ENCODE measurements at regions not wholly inside any gene's neighbourhood (a gene's known extent, or its start where the extent isn't known, plus 50 kb on each side); places are given as distances from the start of the nearest gene placed in this dataset.

DNA sequence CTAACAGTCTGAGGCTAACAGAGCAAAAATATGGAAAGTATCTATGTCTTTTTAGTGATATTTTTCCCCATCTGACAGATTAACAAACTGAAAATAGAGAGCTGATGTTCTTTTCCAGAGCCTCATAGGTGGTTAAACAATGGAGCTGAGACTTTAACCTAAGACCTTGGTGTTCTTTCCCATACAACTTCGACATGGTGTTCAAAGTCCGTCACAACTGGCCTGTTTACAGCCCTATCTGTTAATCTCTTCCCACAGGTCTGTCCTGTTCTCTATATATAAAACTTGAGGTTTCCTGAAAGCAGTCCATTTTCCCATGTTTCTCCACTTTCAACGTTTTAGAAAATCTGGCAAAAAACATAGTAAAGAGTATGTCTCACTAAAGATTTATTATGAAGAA lies 395.7 kb downstream of the BRINP2 start:
- intact Hi-C loops (cut with DNase I), result no loop called here
- ATAC-seq (no peak), DNase-seq (ENCODE audit: missing footprints) (no peak)

DNA sequence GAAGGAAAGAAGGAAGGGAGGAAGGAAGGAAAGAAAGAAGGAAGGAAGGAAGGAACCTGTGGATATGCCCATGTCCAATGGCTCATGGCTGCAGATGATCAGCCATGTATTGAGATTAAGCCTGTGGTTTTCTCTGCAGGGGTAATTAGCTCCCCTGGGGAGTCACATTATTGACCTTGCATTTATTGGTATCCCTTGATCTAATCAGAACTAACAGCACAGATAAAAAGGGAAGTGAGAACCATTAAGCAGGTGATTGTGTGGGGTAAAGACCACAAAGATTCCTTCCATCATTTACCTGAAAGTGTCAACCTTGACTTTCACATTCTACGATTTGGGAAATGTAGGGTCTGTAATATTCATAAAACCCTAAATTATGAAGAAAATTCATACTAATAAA lies 390.7 kb downstream of the BRINP2 start:
- DNase-seq (ENCODE audit: missing footprints), result no peak
- ATAC-seq, result no peak
- intact Hi-C loops (cut with DNase I), result no loop called here

DNA sequence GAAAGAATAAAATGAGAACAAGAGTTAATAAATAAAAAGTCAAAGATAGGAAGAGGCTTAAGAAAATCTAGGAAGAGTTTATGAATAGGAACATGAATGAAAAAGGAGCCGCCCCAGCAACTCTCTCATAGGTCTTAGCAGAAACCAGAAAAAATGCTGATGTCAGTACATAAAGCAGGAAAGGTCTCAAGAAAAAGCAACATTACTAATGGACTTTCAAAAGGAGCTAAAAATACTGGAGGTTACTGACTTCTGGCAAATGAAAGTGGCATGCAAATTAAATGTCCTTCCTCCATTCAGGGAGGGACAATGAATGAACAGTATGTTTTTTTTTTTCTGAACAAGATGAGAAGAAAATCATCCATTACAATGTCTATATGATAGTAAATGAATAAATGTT lies 387.6 kb downstream of the BRINP2 start:
- ATAC-seq (no peak), DNase-seq (ENCODE audit: missing footprints) (no peak)
- intact Hi-C loops (cut with DNase I), result no loop called here

DNA sequence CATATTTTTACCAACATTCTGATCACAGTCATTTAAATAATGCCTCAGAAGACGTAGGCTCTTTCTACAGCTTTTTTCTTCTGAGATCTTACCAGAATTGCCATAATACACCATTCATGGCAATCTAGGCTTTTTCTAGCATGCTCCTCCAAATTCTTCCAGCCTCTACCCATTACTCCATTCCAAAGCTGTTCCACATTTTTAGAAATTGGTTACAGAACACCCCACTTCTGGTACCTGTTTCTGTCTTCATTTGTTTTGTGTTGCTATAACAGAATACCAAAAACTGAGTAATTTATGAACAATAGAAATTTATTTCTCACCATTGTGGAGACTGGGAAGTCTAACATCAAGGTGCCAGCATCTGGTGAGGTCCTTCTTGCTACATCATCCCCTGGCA lies 385.4 kb downstream of the BRINP2 start:
- ATAC-seq (no peak), DNase-seq (ENCODE audit: missing footprints) (no peak)
- intact Hi-C loops (cut with DNase I), result no loop called here

DNA sequence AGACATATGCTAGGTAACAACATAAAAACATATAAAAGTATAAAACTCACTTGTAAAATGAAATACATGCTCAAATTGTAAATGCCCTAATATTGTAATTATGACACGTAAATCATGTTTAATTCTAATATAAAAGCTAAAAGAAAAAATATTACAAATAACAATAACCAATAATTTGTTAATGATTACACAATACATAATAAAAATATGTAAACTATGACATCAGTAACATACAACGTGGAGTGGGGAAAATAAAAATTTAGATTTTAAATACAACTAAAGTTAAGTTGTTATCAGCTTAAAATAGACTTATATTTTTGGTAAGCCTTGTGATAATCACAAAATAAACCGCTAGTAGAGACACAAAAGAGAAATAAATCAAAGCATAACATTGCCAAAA lies 376.4 kb downstream of the BRINP2 start:
- DNase-seq (ENCODE audit: missing footprints) (no peak), ATAC-seq (no peak)
- intact Hi-C loops (cut with DNase I), result no loop called here

DNA sequence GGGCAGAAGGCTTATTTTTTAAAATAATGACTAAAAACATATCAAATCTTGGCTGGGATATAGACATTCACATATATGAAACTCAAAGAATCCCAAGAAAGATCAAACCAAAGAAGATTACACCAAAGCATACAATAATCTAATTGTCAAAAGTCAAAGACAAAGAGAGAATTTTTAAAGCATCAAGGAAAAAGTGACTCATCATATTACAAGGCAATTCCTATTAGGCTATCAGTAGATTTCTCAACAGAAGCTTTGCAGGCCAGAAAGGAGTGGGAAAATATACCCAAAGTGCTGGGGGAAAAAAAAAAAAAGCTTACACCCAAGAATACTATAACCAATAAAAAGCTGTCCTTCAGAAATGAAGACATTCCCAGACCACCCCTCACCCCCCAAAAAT lies 375.6 kb downstream of the BRINP2 start:
- ATAC-seq (no peak), DNase-seq (ENCODE audit: missing footprints) (no peak)
- intact Hi-C loops (cut with DNase I), result no loop called here

DNA sequence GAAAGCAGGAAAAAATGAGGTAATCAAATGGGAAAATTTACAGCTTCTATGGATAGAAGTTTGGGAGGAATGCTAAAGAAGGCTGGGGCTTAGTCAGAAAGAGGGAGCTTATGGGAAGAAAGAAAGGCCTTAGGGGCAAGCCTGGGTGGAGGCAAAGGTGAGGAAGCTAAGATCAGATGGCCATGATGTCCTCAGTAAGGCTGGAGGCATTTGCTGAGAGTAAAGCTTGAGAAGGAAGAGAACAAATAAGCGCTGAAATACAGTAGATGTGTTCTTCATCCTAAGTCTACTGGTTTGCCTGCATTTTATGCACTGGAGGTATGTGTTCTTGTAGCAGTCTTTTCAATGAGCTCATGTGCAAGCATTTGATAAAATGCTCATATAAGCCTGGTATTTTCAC lies 355.4 kb downstream of the BRINP2 start:
- DNase-seq (ENCODE audit: missing footprints) (no peak), ATAC-seq (no peak)
- intact Hi-C loops (cut with DNase I), result loop anchor here (10.0 kb wide), 1 partner anchor 129 kb away; no protein-coding TSS in a partner anchor

DNA sequence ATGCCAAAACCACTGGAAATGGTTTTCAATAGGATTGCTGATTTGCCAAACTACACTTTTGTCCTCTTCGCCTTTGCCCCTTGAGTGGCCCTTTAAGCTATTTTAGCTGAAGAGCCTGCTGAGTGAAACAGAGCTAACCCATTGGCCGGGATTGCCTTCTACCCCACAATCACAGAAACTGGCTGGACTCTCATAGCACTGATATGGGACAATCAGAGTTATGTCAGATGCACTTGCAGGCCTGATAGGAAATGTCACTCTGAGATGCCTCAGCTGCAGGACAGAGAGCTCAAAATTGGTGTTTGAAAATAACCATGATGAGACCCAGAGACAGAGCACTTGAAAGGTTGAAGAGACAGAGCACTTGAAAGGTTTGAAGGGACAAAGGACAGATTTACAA lies 354.4 kb downstream of the BRINP2 start:
- intact Hi-C loops (cut with DNase I), result loop anchor here (10.0 kb wide), 1 partner anchor 130 kb away; no protein-coding TSS in a partner anchor
- DNase-seq (ENCODE audit: missing footprints) (no peak), ATAC-seq (peak; percentile 98)

DNA sequence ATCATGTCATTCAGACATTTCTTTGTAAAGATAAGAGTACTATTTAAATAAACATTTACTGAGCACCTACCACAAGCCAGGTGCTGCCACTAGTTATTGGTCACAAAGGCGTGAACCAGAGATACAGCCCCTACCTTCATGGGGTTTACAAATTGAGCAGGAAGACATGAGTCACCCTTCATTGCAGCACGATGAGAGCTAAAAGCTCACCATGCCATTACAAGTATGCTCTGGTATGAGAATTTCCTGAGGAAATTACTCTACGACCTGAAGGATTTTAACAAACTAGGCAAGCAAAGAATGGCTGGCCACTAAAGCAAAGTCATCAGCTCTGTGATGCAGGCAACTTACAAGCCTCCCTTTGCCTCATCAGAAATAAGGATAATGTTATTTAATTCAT lies 346.8 kb downstream of the BRINP2 start:
- ATAC-seq (no peak), DNase-seq (ENCODE audit: missing footprints) (no peak)
- intact Hi-C loops (cut with DNase I), result no loop called here

DNA sequence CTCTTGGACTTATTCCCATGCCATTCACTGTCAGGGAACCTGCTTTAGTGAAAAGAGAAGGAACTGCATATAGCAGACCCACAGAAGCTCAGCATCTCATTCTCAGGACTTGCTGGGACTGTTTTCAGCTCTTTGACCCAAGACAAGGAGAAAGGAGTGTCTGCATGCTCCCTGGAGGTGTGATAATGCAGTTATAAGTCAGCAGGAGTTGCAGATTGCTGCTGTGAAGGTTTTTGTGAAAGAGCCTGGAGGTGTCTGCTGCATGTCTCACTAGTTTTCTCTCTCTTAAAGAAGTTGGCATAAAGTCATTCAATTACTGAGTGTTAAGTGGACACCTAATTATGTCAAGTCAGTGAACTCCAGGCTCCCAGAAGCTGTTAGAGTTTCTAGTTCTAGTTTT lies 343.4 kb downstream of the BRINP2 start:
- intact Hi-C loops (cut with DNase I), result no loop called here
- DNase-seq (ENCODE audit: missing footprints) (no peak), ATAC-seq (no peak)

DNA sequence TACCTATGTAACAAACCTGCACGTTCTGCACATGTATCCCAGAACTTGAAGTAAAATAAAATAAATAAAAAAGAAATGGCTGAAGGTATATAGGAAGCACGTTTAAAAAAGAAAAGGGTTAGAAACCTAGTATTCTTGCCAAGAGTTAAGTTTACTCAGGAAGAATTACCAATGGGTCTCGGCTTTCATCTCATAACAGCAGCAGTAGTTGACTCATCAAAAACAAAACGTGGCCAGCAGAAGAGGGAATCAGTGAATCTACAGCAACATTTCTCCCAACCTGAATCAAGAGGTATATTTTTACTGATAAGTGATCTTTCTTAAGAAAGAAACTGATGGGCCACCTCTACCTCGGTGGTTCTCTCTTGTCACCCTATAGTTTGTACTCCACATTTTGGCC lies 340.3 kb downstream of the BRINP2 start:
- ATAC-seq (no peak), DNase-seq (ENCODE audit: missing footprints) (no peak)
- intact Hi-C loops (cut with DNase I), result no loop called here

DNA sequence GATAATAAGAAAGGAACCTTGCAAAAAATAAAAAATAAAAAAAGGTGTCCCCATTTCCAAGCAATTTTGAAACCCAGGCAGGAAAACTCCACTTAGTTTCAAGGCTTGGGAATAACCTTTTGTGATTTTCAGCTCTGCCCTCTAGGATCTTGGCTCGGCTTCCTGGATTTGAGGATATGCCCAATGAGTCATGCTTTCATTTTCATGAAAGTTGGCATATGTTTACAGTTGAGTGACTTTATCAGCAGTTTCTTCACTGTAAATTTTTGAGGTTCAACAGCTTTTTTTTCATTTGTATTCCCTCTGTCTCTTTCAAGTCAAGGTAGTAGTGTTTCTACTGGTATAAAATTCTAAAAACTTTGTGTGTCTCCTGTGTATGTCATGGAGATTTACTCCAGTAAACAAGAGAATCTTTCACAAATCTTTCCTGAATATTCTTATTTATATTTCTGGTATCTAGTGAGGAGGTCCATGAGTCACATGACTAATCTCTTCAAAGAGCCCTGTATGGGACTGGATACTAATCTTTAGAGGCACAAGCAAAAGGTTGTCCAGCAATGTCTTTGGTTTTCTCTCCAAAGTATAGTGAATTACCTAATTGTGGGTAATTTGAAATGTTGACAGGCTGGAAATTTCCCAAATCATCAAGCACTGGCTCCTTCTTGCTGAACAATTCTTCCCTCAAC lies 335.3 kb downstream of the BRINP2 start:
- DNase-seq (ENCODE audit: missing footprints), result no peak
- ATAC-seq, result no peak
- intact Hi-C loops (cut with DNase I), result no loop called here

DNA sequence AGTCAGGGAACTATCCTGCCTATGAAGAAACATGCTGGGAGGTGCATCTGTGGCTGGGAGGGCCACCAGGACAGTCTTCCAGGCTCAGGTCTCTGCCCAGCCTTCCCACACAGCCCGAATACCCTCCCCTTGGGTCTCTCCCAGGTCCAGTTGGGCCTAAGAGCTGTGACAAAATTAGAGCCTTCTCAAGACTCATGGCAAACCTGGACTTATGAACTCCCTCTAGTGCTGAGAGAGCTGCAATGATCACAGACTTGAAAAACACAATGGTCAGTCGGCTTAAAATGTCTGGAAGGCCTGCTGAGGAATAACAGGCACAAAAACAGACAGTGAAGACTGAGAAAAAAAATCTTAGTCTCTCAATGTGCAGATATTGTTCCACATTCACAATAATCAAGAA lies 325.1 kb downstream of the BRINP2 start:
- DNase-seq (ENCODE audit: missing footprints) (no peak), ATAC-seq (no peak)
- intact Hi-C loops (cut with DNase I), result no loop called here

DNA sequence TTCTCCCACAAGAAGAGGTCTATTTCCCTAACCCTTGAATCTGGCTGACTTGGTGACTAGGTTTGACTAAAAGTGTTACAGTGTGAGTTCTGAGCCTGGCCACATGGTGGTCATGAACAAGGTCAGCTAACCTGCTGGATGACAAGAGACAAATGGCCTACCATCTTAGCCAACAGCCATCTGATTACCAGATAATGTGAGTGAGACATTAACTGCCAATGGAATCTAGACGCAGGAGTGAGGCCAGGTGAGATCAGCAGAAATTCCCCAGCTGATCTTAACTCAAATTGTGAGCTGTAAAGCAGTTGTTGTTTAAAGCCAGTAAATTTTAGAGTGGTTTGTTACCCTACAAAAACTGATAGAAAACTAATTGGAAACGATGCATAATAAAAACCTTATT lies 320.0 kb downstream of the BRINP2 start:
- no peak for ATAC-seq
- DNase-seq (ENCODE audit: missing footprints), result no peak
- intact Hi-C loops (cut with DNase I), result no loop called here

DNA sequence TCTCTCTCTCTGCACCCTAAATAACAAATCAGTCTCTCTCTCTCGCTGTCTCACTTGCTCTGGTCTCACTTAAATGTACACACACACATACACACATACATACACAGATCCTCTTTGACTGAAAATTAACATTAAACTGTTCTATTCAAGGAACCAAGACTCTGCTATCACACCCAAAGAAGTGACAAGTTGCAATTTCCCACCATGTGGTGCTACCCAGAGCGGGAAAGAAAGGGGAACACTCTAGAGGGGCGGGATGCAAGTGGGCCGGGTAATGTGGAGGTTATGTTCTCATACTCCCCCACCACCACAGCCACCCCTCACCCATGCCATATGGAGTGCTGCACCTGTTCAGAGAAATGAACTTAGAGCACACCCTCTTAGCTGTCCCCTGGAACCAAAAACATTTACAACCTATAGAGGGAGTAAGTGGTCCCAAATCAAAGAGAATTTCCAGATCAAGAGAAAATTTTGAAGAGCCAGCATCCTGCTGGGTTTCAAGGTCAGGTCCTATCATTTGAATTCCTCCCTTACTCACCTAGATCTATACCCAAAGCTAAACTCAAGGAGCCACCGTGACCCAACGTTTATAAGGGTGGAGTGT lies 319.4 kb downstream of the BRINP2 start:
- DNase-seq (ENCODE audit: missing footprints) (no peak), ATAC-seq (no peak)
- intact Hi-C loops (cut with DNase I), result no loop called here

DNA sequence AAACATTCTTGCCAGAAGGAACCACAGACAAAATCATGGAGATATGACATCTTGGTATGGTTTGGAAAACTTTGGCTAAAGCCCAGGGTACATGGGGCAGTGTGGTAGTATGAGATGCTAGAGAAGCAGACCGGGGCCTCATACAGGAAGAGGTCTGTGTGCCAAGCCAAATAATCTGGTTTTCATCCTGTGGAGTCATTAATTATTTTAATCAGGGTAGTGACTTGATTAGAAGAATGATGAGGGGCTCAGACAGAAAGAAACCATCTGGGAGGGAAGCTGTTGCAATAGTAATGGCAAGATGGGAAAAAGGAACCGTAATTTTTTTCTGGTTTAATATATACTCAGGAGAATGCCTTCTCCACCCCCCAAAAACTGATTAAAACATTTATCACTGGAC lies 318.0 kb downstream of the BRINP2 start:
- intact Hi-C loops (cut with DNase I), result no loop called here
- no peak for ATAC-seq

DNA sequence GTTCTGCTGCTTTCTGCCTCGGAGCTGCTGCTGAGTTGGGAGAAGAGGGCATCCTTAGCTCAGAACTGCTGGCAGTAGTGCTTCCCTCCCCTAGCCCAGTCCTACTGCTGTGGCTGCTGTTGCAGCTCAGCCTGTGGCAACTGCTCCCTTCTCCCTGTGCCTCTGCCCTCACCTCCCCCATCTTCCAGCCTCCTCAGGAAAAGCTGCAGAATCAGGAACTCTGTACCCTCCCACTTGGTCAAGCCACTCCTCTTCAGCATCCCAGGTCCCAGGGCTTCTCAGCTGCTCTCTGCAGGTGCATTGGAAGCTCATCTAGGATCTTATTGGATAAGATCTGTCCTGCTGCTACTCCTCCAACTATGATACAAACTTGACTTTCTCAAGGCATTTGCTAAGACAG lies 316.7 kb downstream of the BRINP2 start:
- intact Hi-C loops (cut with DNase I), result no loop called here
- ATAC-seq, result no peak
- no peak for DNase-seq (ENCODE audit: missing footprints)

More for the DNA sequence above, 318.0 kb downstream of the BRINP2 start:
- DNase-seq (ENCODE audit: missing footprints), result no peak

DNA sequence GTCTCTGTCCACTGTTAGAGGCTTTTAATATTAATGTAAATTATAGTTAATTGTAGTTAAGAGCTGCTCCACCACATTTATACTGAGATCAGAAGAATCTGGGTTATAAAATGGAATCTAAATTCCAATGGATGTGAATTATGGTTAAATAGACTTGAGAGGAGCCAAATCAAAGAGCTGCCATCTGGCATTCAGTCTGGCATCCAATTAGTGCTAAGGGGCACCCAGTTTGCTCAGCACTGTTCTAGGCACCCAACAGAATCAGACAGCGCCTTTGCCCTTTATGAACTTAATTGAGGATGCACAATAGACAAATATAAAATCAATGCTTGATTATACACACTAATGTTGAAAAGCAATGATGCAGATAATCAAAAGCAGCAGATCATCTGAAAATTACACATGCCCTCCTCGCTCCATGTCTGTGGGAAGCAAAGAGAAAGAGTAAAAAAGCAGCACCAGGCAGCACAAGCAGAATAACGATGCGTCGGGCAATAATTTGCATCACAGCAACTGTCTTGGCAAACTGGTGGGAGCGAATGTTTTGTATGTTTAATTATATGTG lies 310.1 kb downstream of the BRINP2 start:
- intact Hi-C loops (cut with DNase I), result no loop called here
- DNase-seq (ENCODE audit: missing footprints), result no peak
- no peak for ATAC-seq

DNA sequence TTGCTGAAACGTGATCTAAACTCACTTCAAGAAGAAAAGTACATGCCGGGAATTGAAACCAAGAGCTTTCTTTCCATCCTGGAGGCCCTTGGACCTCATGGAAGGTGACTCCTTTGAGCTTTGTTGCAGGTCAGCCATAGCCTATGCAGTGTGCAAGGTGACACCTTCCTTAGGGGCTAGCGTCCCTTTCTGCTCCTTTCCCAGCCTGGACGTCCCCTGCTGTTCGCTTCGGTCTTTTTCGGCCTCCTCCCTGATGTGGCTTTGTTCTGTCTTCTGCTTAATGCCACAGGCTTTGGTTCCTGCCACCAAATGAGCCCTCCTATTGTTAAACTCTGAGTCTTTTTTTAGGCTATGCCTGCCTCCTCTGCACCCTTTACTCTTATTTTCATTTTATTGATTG lies 308.8 kb downstream of the BRINP2 start:
- ATAC-seq (no peak), DNase-seq (ENCODE audit: missing footprints) (no peak)
- intact Hi-C loops (cut with DNase I), result no loop called here

DNA sequence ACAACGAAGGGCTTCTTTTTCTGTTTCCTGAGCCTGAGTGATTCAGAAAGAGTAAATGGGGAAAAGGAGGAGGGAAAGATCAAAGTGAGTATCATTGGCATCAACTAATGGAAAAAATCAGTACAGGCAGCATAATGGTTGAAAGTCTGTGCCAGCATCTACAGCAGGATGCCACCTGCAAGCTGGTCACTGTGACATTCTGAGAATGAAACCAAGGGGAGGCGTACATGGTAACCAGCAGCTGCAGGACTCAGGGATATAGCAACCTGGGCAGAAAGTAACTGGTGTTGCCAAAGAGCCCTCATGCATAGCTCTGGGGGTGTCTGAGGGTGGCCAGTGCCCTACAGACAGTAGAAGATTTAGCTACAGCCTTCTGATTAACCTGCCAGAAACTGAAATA lies 305.9 kb downstream of the BRINP2 start:
- no peak for DNase-seq (ENCODE audit: missing footprints)
- intact Hi-C loops (cut with DNase I), result no loop called here
- no peak for ATAC-seq

DNA sequence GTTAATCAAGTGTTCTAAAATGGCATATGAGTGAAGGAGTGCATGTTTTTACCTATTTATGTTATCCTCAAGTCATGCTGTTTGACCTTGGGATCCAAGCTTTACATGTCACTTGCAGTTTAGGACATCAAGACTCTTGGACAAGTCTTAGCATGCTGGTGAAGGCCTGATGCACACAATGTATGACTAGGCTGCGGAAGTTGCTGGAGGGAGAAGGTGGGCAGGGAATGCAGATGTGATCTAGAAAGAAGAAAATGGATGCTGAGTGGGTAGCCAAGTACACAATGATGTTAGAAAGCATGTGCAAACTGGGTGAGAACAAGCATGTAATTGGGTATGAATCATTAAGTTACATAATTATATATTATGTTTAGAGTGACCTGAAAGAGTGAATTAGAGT lies 301.8 kb downstream of the BRINP2 start:
- intact Hi-C loops (cut with DNase I), result no loop called here
- no peak for DNase-seq (ENCODE audit: missing footprints)
- no peak for ATAC-seq
